SH-SY5Y (cell line): ENCODE measurements at regions not wholly inside any gene's neighbourhood (a gene's known extent, or its start where the extent isn't known, plus 50 kb on each side); places are given as distances from the start of the nearest gene placed in this dataset.

Experiments used
- GATA2 ChIP-seq: IDR thresholded peaks from 2 replicates; pipeline ENCODE4 v1.6.1; 2011; ENCODE audit warnings: mild to moderate bottlenecking, low read depth, low read length
- GATA3 ChIP-seq: IDR thresholded peaks from 2 replicates; pipeline ENCODE4 v1.6.1; 2011; ENCODE audit warnings: low read depth, mild to moderate bottlenecking, low read length, moderate library complexity

GRCh38 chr3:22928216-22929110 lies 274.7 kb upstream of the UBE2E2 start:
- TF ChIP-seq GATA3 (no peak), GATA2 (no peak)
